Cerebellar nuclear complex (tissue), 1 donor: ENCODE measurements at regions not wholly inside any gene's neighbourhood (a gene's known extent, or its start where the extent isn't known, plus 50 kb on each side); places are given as distances from the start of the nearest gene placed in this dataset.

Source experiments
- DNase-seq, 2 experiments: peaks; one replicate each; lab custom pipeline; 2025; lab: John Stamatoyannopoulos, UW

DNA sequence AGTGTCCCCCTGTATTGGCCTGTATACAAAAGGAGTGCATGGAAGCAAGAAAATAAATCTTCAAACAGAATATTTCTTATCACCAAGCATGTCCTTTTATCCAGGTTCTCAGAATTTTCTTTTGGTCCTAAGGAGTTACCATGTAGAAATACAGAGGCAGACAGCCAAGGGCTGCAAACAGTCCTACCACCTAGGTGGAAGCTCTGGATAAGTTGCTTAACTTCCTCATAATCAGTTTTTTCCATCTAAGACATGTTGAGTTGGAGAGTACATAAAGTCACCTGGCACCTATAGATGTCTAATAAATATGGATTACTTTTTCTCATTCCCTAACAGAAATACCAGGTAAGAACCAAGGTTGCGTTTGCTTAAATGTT, 57.0 kb upstream of the BLID start:
- DNase-seq: no peak

GRCh38 chr11:122172352-122173073, 56.5 kb upstream of the BLID start:
- DNase-seq: no peak

- DNase-seq: no peak
These were observed 54.9 kb upstream of the BLID start for GRCh38 chr11:122170815-122171475.

GRCh38 chr11:122168218-122168617, 52.2 kb upstream of the BLID start:
- DNase-seq: no peak

GRCh38 chr11:122167100-122167499, 51.1 kb upstream of the BLID start:
- DNase-seq: no peak

GRCh38 chr11:122165607-122166371, 49.8 kb upstream of the BLID start:
- DNase-seq: no peak
